ENCODE measurements at regions not wholly inside any gene's neighbourhood (a gene's known extent, or its start where the extent isn't known, plus 50 kb on each side); places are given as distances from the start of the nearest gene placed in this dataset.

DNA sequence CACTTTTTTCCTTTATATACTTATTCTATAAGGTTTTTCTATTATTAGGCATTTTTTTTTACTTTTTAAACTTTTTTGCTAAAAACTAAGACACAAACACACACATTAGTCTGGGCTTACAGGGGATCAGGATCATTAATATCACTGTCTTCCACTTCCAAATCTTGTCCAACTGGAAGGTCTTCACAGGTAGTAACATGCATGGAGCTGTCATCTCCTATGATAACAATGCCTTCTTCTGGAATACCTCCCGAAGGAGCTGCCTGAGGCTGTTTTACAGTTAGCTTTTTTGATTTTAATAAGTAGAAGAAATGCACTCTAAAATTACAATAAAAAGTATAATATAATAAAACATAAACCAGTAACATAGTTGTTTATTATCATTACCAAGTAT is 345.5 kb upstream of the PTGER4 start:
- Mint-ChIP-seq H3K27ac (no peak overlapping the region), H3K4me1 (peaks cover 0 to 5% of the 10 kb centered on the region in 2 donors), H3K4me3 (no peak overlapping the region), H3K36me3 (peaks cover 0 to 5% of the 10 kb centered on the region in 2 donors), H3K27me3 (no peaks in the 10 kb centered on the region), H3K9me3 (peaks cover 5 to 6% of the 10 kb centered on the region in 2 donors)
- ATAC-seq (replicated peaks) (no peak), DNase-seq (no peak)

DNA sequence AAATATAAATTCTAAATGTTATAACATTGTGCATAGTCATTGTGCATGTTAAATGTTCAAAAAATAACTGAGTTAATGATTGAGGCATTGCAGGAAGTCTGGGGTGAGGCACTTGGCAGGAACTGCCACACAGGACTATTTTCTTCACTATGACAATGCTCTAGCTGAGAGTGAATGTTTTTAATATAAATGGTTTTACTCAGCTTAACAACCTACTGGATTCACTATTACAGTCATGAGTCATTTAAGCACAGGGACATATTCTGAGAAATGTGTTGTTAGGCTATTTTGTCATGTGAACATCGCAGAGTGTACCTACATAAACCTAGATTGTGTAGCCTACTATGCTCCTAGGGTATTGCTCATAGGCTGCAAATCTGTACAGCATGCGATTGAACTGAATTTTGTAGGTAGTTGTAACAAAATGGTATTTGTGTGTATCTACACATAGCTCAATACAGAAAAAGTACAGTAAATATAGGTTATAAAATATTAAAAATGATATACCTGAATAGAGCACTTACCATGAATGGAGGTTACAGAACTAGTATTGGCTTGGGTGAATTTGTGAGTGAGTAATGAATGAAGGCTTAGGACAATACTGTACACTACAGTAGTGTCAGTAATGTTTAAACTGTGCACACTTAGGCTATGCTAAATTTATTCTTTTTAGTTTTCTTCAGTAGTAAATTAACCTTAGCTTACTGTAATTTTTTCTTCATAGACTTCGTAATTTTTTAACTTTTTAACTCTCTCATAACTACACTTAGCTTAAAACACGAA is 346.1 kb upstream of the PTGER4 start:
- Mint-ChIP-seq H3K27me3 (no peaks in the 10 kb centered on the region), H3K9me3 (peaks cover 5 to 6% of the 10 kb centered on the region in 2 donors), H3K27ac (no peak overlapping the region), H3K4me1 (peaks cover 0 to 5% of the 10 kb centered on the region in 2 donors), H3K36me3 (peaks cover 0 to 5% of the 10 kb centered on the region in 2 donors), H3K4me3 (no peak overlapping the region)
- ATAC-seq (replicated peaks), result peak; percentile 61 to 84
- no peak for DNase-seq

DNA sequence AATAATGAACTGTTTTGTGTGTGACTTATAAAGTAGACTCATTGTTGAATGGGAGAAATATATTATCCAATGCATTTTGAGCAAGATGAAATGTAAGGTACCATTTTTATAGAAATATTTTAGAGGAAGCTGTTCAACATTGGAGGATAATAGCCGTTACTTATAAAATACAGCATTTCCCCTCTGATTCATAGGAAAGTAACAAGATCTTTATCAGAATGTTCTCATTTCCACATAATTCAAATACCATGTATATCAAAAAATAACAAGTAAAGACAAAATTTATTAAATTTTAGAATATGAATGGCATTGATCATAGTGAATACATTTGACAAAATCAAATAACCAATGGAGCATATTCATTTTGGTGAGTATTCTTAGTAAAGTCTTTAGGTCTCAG is 346.7 kb upstream of the PTGER4 start:
- DNase-seq (no peak), ATAC-seq (replicated peaks) (no peak)
- Mint-ChIP-seq H3K4me1 (peaks cover 0 to 5% of the 10 kb centered on the region in 2 donors), H3K36me3 (peaks cover 0 to 5% of the 10 kb centered on the region in 2 donors), H3K4me3 (no peak overlapping the region), H3K27ac (no peak overlapping the region), H3K9me3 (peaks cover 5 to 6% of the 10 kb centered on the region in 2 donors), H3K27me3 (no peaks in the 10 kb centered on the region)

DNA sequence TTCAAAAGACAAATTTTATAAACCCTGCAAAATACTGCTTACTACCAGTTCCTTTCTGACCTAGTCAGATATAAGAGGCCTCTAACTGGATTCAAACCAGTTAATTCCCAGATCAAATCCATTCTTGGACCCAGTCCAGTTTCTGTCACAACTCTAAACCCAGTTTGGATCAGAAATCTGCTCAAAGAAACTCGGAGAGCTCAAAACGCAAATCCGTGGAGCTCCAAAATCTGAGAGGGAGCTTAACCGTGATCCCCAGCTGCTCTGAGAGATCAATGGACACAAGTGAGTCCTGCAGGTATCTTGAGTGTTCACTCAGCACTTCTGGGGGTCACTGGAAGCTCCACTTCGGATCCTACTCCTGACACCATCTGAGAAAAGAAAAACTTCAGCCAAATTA is 348.1 kb upstream of the PTGER4 start:
- no peaks in the 10 kb centered on the region for H3K4me1 Mint-ChIP-seq
- peaks cover 0 to 1% of the 10 kb centered on the region in 2 donors for H3K9me3 Mint-ChIP-seq
- ATAC-seq (replicated peaks) (no peak), DNase-seq (no peak)
- H3K27me3 Mint-ChIP-seq, result no peaks in the 10 kb centered on the region
- H3K27ac Mint-ChIP-seq, result no peak overlapping the region
- H3K4me3 Mint-ChIP-seq, result no peak overlapping the region
- no peaks in the 10 kb centered on the region for H3K36me3 Mint-ChIP-seq

DNA sequence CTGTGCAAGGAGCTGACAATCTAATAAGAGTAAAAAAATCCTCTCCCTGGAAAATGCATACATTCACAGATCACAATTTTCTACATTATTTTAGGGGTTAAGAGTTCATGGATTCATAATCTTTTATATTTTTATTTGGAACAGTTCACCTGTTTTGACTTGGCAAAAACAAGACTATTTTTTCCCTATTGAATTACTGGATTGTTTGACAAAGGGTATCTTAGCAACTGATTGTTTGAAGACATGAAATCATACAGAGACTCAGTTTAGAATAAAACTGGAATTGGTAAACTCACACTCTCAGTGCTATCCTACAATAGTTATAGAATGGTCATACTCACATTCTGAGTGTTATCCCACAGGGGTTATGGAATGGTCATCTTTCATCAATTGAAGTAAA is 358.2 kb upstream of the PTGER4 start:
- ATAC-seq (replicated peaks) (no peak), DNase-seq (no peak)
- H3K27me3 Mint-ChIP-seq, result peaks cover 0 to under 1% of the 10 kb centered on the region in 2 donors
- H3K36me3 Mint-ChIP-seq, result peaks cover 0 to 2% of the 10 kb centered on the region in 2 donors
- peaks cover 0 to 5% of the 10 kb centered on the region in 2 donors for H3K9me3 Mint-ChIP-seq
- no peak overlapping the region for H3K27ac Mint-ChIP-seq
- H3K4me1 Mint-ChIP-seq, result peaks cover 7% of the 10 kb centered on the region in 2 donors
- H3K4me3 Mint-ChIP-seq, result no peak overlapping the region

DNA sequence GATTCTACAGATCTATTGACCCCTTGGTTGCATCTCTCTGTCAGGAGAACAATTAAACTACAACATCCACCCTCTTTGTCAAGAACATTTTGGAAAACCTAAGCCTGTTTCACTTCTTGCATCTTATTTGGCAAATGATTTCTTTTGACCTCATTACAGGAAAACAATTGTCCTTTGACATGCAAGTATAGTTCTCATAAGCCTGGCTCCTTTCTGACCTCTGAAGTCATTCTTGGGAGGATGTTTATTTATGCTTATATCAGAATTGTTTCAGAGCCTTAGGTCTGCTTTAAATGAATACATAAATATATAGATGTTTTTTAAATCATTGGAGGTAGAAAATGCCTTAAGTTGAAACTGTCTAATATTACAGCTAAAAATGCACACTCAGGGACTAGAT is 361.3 kb upstream of the PTGER4 start:
- Mint-ChIP-seq H3K36me3 (peaks cover 0 to 2% of the 10 kb centered on the region in 2 donors), H3K27me3 (peaks cover 0 to 6% of the 10 kb centered on the region in 2 donors), H3K4me3 (no peak overlapping the region), H3K9me3 (peaks cover 0 to 4% of the 10 kb centered on the region in 2 donors), H3K4me1 (peaks cover 3 to 6% of the 10 kb centered on the region in 2 donors), H3K27ac (no peak overlapping the region)
- ATAC-seq (replicated peaks), result no peak
- DNase-seq, result no peak

DNA sequence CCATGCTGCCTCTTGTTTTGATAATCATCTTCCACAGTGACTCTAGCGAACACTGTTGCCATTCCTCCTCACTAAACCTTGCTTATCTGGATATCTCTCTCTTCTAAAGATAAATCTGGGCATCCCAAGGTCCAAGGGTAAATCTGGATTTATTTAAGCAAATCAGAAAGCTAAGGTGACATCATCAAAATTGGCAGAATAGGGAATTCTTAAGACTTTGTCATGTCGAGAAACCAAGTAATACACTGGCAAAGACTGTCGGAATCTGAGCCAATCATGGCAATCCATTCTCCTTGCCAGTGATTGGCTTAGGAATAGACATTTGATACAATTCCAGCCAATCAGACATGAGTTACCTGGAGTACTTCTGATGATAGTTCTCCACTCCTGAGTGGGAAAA is 362.7 kb upstream of the PTGER4 start:
- Mint-ChIP-seq H3K27me3 (peaks cover 0 to 6% of the 10 kb centered on the region in 2 donors), H3K9me3 (no peaks in the 10 kb centered on the region), H3K36me3 (no peaks in the 10 kb centered on the region), H3K4me1 (no peaks in the 10 kb centered on the region), H3K27ac (no peak overlapping the region), H3K4me3 (no peak overlapping the region)
- no peak for ATAC-seq (replicated peaks)
- DNase-seq, result no peak

DNA sequence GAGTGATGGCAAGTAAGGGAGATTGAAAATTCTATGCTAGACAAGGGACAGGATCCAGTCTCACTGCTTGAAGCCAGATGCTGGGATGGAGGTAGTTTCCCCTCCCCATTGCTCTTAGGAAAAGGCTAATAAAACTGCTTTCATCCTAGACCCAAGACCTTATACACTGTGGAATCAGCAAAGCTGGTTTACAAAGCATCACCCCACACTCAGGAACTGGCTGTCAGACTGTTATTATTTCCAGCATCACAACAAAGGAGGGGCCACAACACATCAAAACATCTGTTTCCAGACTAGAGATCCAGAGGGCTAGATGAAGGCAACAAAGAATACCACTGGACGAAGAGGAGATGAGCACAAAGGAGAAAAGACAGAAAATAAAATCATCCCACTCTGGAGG is 364.6 kb upstream of the PTGER4 start:
- no peak overlapping the region for H3K27ac Mint-ChIP-seq
- no peak for ATAC-seq (replicated peaks)
- DNase-seq, result no peak
- H3K4me3 Mint-ChIP-seq, result no peak overlapping the region
- no peaks in the 10 kb centered on the region for H3K4me1 Mint-ChIP-seq
- H3K9me3 Mint-ChIP-seq, result no peaks in the 10 kb centered on the region
- peaks cover 0 to 6% of the 10 kb centered on the region in 2 donors for H3K27me3 Mint-ChIP-seq
- no peaks in the 10 kb centered on the region for H3K36me3 Mint-ChIP-seq

DNA sequence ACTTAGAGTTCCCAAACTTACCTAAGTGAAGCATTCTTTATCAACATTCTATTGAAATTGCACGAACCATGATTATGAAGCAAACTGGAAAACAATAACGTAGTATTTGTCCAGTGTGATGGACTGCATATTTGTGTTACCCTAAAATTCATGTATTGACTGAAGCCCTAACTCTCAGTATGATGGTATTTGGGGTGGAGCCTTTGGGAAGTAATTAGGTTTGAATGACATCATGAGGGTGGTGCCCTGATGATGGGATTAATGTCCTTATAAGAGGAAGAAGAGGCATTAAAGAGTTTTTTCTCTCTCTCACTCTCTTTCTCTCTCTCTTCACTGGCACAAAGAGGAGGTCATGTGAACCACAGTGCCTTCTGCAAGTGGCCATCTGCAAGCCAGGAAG is 365.4 kb upstream of the PTGER4 start:
- H3K27ac Mint-ChIP-seq, result no peak overlapping the region
- ATAC-seq (replicated peaks) (no peak), DNase-seq (no peak)
- H3K4me1 Mint-ChIP-seq, result no peaks in the 10 kb centered on the region
- H3K4me3 Mint-ChIP-seq, result no peak overlapping the region
- no peaks in the 10 kb centered on the region for H3K36me3 Mint-ChIP-seq
- no peaks in the 10 kb centered on the region for H3K9me3 Mint-ChIP-seq
- H3K27me3 Mint-ChIP-seq, result peaks cover 0 to 6% of the 10 kb centered on the region in 2 donors

DNA sequence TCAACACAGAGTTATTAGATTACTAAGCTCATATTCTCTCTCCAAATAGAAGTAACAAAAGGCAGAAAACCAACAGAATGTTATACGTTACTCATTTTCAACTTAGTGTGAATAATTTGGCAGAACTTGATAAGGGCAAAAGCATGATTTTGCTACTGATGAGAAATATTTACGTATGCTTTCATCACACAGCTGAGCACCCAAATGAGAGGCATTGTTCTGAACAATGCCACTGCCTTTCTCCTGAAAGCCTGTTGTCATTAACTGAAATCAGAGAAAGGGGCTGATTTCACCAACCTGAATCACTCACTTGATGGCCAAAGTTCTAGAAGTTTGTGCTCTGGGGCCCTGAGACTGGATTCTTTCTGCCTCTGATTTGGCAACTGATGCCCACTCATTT is 367.5 kb upstream of the PTGER4 start:
- ATAC-seq (replicated peaks) (no peak), DNase-seq (no peak)
- H3K9me3 Mint-ChIP-seq, result no peaks in the 10 kb centered on the region
- H3K27ac Mint-ChIP-seq, result peak overlapping the region; percentile 38
- peaks cover 0 to 6% of the 10 kb centered on the region in 2 donors for H3K27me3 Mint-ChIP-seq
- H3K4me1 Mint-ChIP-seq, result peaks cover 1 to 6% of the 10 kb centered on the region in 2 donors
- H3K4me3 Mint-ChIP-seq, result no peak overlapping the region
- H3K36me3 Mint-ChIP-seq, result no peaks in the 10 kb centered on the region

DNA sequence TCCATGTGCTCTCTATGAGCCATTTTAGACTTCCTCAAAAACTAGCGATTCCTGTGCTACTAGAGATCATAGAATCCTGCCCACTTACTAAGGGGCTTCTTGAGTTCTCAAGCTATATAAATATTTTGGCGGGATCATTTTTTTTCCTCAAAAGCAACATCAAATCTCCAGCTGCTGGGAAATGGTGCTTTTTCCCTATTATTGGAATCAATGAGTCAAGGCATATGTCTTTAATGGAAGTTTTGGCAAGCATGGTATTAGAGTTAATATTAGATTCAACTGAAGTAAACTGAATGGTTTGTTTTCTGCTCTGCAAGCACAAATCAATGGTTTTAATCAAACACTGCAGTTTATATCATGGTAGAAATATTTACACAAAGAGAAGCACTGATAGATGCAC is 369.9 kb upstream of the PTGER4 start:
- DNase-seq (no peak), ATAC-seq (replicated peaks) (no peak)
- Mint-ChIP-seq H3K36me3 (no peaks in the 10 kb centered on the region), H3K9me3 (no peaks in the 10 kb centered on the region), H3K27me3 (no peaks in the 10 kb centered on the region), H3K4me3 (no peak overlapping the region), H3K27ac (no peak overlapping the region), H3K4me1 (peaks cover 1 to 6% of the 10 kb centered on the region in 2 donors)

DNA sequence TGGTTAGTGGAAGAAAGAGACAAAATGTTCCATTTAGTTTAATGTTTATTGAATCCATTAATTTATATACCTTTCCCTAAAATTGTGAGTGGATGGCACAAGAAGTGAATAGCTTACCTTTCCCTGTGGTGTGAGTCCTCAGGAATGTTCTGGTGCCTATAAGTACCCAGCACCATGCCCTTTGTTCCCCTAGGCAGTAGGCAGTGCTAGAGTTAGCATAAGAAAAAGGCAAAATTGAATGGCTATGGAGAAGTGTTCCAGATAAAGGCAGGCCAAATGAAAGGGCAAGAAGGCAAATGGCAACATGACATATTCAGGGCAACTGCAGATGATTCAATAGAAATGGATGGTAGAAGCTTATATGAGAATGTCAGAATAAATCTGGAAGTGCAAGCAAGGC is 370.8 kb upstream of the PTGER4 start:
- no peaks in the 10 kb centered on the region for H3K36me3 Mint-ChIP-seq
- H3K27ac Mint-ChIP-seq, result no peak overlapping the region
- H3K4me1 Mint-ChIP-seq, result peaks cover 1 to 6% of the 10 kb centered on the region in 2 donors
- H3K9me3 Mint-ChIP-seq, result no peaks in the 10 kb centered on the region
- H3K4me3 Mint-ChIP-seq, result no peak overlapping the region
- no peaks in the 10 kb centered on the region for H3K27me3 Mint-ChIP-seq
- ATAC-seq (replicated peaks) (no peak), DNase-seq (no peak)

DNA sequence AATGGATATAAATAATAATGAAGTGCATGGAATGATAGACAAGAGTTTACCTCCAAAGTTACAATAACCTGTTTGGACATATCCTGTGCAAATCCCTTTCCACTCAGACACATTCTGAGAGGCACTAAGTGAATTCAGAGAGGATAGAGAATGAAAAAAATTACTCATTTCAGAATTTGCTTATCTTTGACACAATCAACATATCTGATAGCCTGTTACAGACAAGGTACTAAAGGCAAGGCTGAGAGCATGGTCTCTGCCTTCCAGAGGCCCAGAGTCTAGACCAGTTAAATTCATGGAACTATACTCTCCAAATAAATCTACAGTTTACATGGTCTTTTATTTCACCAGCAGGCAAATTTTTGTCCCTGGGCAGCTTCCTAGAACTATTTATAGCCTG is 371.8 kb upstream of the PTGER4 start:
- DNase-seq, result no peak
- no peak overlapping the region for H3K4me3 Mint-ChIP-seq
- no peaks in the 10 kb centered on the region for H3K9me3 Mint-ChIP-seq
- H3K4me1 Mint-ChIP-seq, result peaks cover 1 to 6% of the 10 kb centered on the region in 2 donors
- H3K36me3 Mint-ChIP-seq, result no peaks in the 10 kb centered on the region
- ATAC-seq (replicated peaks), result no peak
- H3K27ac Mint-ChIP-seq, result no peak overlapping the region
- H3K27me3 Mint-ChIP-seq, result no peaks in the 10 kb centered on the region

DNA sequence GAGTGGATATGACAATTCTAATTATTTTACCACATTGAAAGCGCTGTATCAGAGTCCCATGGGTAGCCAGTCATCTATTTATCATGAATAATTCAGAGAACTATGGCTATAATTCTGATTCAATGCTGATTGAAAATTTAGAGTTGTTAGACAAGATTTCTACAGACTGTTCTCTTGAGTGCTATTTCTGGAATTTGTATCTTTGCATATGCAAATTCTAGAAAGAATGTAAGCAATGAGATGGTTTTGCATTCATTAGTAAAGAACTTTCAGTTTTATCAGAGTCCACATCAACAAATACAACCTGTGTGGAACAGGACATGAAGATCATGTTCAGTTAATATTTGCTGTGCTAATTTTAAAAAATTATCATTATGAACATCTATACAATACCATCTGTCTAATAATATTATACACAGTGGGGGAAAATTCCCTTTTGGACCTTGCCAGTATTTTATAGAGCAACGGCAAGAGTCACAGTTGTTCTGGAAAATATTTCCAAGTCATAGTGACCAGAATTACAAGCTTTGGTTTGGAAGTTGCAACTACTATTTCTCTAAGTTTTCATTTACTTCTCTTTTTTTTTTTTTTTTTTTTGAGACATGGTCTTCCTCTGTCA is 372.7 kb upstream of the PTGER4 start:
- Mint-ChIP-seq H3K4me1 (peaks cover 1 to 6% of the 10 kb centered on the region in 2 donors), H3K4me3 (no peak overlapping the region), H3K27me3 (no peaks in the 10 kb centered on the region), H3K9me3 (no peaks in the 10 kb centered on the region), H3K36me3 (no peaks in the 10 kb centered on the region), H3K27ac (no peak overlapping the region)
- DNase-seq (no peak), ATAC-seq (replicated peaks) (no peak)

DNA sequence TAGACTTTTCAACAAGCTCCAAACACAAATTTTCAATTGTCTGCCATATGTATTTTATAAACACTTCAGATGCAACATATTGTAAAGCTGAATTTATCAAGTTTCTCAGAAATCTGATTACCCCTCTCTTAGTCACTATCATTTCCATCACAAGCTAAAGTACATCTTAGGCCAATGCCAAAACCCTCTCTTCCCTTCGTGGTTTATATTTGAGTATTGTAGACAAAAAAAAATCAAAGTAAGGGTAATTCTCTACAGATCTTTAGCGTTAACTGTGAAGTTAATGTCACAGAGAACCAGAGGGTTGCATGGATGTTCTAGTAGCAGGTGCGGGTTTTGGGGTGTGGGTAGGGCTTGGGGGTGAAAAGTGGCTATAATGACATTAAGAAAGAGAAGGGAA is 387.7 kb upstream of the PTGER4 start:
- peaks cover 0 to 2% of the 10 kb centered on the region in 2 donors for H3K9me3 Mint-ChIP-seq
- no peak overlapping the region for H3K27ac Mint-ChIP-seq
- ATAC-seq (replicated peaks) (no peak), DNase-seq (no peak)
- H3K4me1 Mint-ChIP-seq, result no peaks in the 10 kb centered on the region
- no peaks in the 10 kb centered on the region for H3K27me3 Mint-ChIP-seq
- no peaks in the 10 kb centered on the region for H3K36me3 Mint-ChIP-seq
- H3K4me3 Mint-ChIP-seq, result no peak overlapping the region

Data from stimulated activated naive B cell treated with anti-CD40 and anti-IgM and Interleukin-4, amounts not matched to agents 10 μg/mL and 1 μg/mL and 100 μg/mL, for 72 hours (primary cell).